ENCODE measurements at regions not wholly inside any gene's neighbourhood (a gene's known extent, or its start where the extent isn't known, plus 50 kb on each side); places are given as distances from the start of the nearest gene placed in this dataset.

DNA sequence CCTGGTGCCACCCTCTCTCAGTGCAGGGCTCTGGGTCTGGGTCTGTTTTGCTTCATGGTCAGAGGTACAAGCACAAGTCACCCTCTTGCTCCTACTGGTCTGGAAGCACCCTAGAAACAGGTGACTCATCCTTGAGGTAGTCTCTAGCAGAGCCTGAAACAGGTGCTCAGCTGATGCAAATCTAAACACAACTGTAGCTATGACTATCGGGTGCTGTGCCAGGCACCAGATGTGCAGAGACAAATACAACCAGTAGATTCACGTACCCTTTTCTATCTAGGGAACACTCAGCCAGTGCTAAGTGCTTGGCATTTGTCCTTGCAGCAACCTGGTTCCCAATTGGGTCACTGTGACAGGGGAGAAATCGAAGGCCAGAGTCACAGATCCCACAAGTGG is 140.9 kb upstream of the MYCN start:
- TF ChIP-seq, protein P1, sequence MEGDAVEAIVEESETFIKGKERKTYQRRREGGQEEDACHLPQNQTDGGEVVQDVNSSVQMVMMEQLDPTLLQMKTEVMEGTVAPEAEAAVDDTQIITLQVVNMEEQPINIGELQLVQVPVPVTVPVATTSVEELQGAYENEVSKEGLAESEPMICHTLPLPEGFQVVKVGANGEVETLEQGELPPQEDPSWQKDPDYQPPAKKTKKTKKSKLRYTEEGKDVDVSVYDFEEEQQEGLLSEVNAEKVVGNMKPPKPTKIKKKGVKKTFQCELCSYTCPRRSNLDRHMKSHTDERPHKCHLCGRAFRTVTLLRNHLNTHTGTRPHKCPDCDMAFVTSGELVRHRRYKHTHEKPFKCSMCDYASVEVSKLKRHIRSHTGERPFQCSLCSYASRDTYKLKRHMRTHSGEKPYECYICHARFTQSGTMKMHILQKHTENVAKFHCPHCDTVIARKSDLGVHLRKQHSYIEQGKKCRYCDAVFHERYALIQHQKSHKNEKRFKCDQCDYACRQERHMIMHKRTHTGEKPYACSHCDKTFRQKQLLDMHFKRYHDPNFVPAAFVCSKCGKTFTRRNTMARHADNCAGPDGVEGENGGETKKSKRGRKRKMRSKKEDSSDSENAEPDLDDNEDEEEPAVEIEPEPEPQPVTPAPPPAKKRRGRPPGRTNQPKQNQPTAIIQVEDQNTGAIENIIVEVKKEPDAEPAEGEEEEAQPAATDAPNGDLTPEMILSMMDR (IDR thresholded peaks at IDR 0.05), result no peak
- no peak overlapping the region for H3K4me3 Mint-ChIP-seq
- WGBS (ENCODE audit: insufficient coverage), result 78% methylated on average over 3 of the region's 3 CpGs
- no peaks in the 10 kb centered on the region for H3K4me1 Mint-ChIP-seq
- no peaks in the 10 kb centered on the region for H3K9me3 Mint-ChIP-seq
- ATAC-seq, result no peak
- no peak for DNase-seq
- H3K36me3 Mint-ChIP-seq, result no peaks in the 10 kb centered on the region
- intact Hi-C loops (cut with micrococcal nuclease), result no loop called here
- no peaks in the 10 kb centered on the region for H3K9me3 ChIP-seq (ENCODE audit: control insufficient read depth, insufficient read depth, low read length)
- no peak overlapping the region for H3K4me3 ChIP-seq (ENCODE audit: low read length)
- H3K27ac Mint-ChIP-seq, result no peak overlapping the region
- H3K27ac ChIP-seq (ENCODE audit: low read length), result no peak overlapping the region
- H3K36me3 ChIP-seq (ENCODE audit: control insufficient read depth, insufficient read depth, low read length), result no peaks in the 10 kb centered on the region
- no peaks in the 10 kb centered on the region for H3K27me3 ChIP-seq (ENCODE audit: control insufficient read depth, insufficient read depth, low read length)
- peaks cover 0 to 4% of the 10 kb centered on the region in 2 donors for H3K27me3 Mint-ChIP-seq (ENCODE audit: low read depth in 2 of 2)
- H3K4me1 ChIP-seq (ENCODE audit: control insufficient read depth, insufficient read depth, low read length), result no peaks in the 10 kb centered on the region

DNA sequence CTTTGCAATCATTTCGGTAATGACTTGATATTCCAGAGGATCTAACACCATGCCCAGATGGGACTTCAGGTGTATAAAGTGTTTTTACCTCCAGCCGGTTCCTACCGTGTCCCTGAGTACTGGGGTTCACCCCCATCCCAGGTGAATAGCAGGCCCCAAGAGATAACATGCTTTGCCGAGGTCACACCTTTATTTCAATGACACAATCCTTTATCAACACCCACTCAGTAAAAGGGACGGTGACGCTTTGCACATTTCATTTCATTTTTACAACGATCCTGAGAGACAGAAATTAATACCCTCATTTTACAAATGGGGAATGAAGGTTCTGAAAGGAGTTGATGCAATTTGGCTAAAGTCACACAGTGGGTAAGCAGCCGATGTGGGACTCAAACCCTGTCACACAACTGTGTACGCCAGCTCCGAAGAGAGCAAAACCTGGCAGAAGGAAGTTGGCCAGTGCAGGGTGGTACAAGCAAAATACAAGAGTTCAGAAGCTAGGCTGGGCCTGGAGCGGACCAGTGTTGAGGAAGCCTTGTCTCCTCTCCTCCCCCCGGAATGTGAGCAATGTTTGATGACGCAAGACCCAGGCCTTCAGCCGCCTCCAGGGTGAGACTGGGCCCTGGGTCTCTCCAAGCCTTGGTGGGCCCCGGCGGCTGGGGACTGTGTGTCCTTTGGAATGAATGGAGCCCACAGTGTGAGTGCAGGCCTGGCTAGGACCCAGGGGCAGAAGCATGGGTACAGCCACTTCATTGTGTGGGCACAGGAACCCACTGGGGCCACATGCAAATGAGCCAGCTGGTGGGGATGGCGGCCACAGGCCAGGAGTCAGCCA is 139.6 kb upstream of the MYCN start:
- WGBS (ENCODE audit: insufficient coverage), result 93% methylated on average over 14 of the region's 17 CpGs
- H3K4me3 ChIP-seq (ENCODE audit: low read length), result no peak overlapping the region
- H3K27me3 Mint-ChIP-seq (ENCODE audit: low read depth in 2 of 2), result no peaks in the 10 kb centered on the region

DNA sequence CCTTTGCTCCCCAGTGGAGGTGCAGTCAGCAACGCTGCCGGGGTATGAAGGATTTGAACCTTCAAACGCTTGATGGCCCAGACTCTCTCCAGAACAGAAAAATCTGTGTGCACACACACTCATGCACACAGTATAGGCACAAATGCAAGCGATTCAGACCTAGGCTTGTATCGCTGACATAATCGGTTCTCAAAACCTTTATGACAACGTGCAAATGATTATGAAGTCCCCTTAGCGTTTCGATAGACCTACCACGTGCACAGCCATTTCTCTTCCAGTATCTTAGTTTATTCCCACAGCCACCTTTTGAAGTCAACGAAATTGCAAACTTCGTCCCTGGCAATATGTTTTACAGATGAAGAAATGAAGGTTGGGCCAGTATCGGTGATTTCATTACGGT is 138.9 kb upstream of the MYCN start:
- H3K9me3 ChIP-seq (ENCODE audit: control insufficient read depth, insufficient read depth, low read length), result no peaks in the 10 kb centered on the region
- DNase-seq, result no peak
- Mint-ChIP-seq H3K27me3 (ENCODE audit: low read depth in 2 of 2) (no peaks in the 10 kb centered on the region), H3K4me3 (no peak overlapping the region), H3K36me3 (no peaks in the 10 kb centered on the region), H3K27ac (no peak overlapping the region), H3K4me1 (no peaks in the 10 kb centered on the region), H3K9me3 (no peaks in the 10 kb centered on the region)
- H3K27ac ChIP-seq (ENCODE audit: low read length), result no peak overlapping the region
- WGBS (ENCODE audit: insufficient coverage), result 95% methylated on average over 14 of the region's 14 CpGs
- no peaks in the 10 kb centered on the region for H3K27me3 ChIP-seq (ENCODE audit: control insufficient read depth, insufficient read depth, low read length)
- H3K36me3 ChIP-seq (ENCODE audit: control insufficient read depth, insufficient read depth, low read length), result no peaks in the 10 kb centered on the region
- ATAC-seq, result no peak
- no peaks in the 10 kb centered on the region for H3K4me1 ChIP-seq (ENCODE audit: control insufficient read depth, insufficient read depth, low read length)
- intact Hi-C loops (cut with micrococcal nuclease), result no loop called here
- TF ChIP-seq, protein P1 (IDR thresholded peaks at IDR 0.05), result no peak
- H3K4me3 ChIP-seq (ENCODE audit: low read length), result no peak overlapping the region

More for the DNA sequence above, 139.6 kb upstream of the MYCN start:
- Mint-ChIP-seq H3K9me3 (no peaks in the 10 kb centered on the region), H3K27ac (no peak overlapping the region), H3K4me1 (no peaks in the 10 kb centered on the region), H3K36me3 (no peaks in the 10 kb centered on the region), H3K4me3 (no peak overlapping the region)
- DNase-seq (no peak), ATAC-seq (no peak)
- H3K27me3 ChIP-seq (ENCODE audit: control insufficient read depth, insufficient read depth, low read length), result no peaks in the 10 kb centered on the region
- intact Hi-C loops (cut with micrococcal nuclease), result no loop called here
- no peak overlapping the region for H3K27ac ChIP-seq (ENCODE audit: low read length)
- no peaks in the 10 kb centered on the region for H3K36me3 ChIP-seq (ENCODE audit: control insufficient read depth, insufficient read depth, low read length)
- no peaks in the 10 kb centered on the region for H3K9me3 ChIP-seq (ENCODE audit: control insufficient read depth, insufficient read depth, low read length)
- no peaks in the 10 kb centered on the region for H3K4me1 ChIP-seq (ENCODE audit: control insufficient read depth, insufficient read depth, low read length)
- TF ChIP-seq, protein P1 (IDR thresholded peaks at IDR 0.05), result no peak

DNA sequence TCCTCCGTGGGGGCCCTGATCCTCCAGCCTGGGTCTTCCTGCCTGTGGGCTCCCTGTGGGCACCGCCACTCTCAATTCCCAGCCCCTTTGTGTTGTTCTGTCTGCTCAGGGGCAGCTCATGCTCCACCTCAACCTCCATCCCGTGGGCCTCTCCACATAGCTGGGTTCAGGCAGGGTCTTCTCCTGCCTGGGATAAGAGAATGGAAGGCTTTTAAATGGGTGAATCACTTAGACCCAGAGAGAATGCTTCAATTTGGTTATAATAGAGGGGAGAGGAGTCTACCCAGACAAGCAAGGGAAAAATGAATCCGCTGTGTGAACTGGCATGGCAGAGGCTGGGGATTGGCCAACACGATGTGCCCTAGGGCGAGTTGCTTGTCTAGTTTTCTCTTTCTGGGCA is 138.4 kb upstream of the MYCN start:
- H3K9me3 ChIP-seq (ENCODE audit: control insufficient read depth, insufficient read depth, low read length), result no peaks in the 10 kb centered on the region
- no peaks in the 10 kb centered on the region for H3K27me3 ChIP-seq (ENCODE audit: control insufficient read depth, insufficient read depth, low read length)
- TF ChIP-seq, protein P1 (IDR thresholded peaks at IDR 0.05), result no peak
- no peak overlapping the region for H3K27ac ChIP-seq (ENCODE audit: low read length)
- H3K4me3 Mint-ChIP-seq, result no peak overlapping the region
- DNase-seq (no peak), ATAC-seq (no peak)
- no peaks in the 10 kb centered on the region for H3K4me1 Mint-ChIP-seq
- WGBS (ENCODE audit: insufficient coverage), result 80% methylated on average over 5 of the region's 6 CpGs
- no peaks in the 10 kb centered on the region for H3K27me3 Mint-ChIP-seq (ENCODE audit: low read depth in 2 of 2)
- H3K36me3 ChIP-seq (ENCODE audit: control insufficient read depth, insufficient read depth, low read length), result no peaks in the 10 kb centered on the region
- intact Hi-C loops (cut with micrococcal nuclease), result no loop called here
- H3K4me1 ChIP-seq (ENCODE audit: control insufficient read depth, insufficient read depth, low read length), result no peaks in the 10 kb centered on the region
- H3K4me3 ChIP-seq (ENCODE audit: low read length), result no peak overlapping the region
- no peaks in the 10 kb centered on the region for H3K9me3 Mint-ChIP-seq
- H3K36me3 Mint-ChIP-seq, result no peaks in the 10 kb centered on the region
- H3K27ac Mint-ChIP-seq, result no peak overlapping the region
